ENCODE measurements at regions not wholly inside any gene's neighbourhood (a gene's known extent, or its start where the extent isn't known, plus 50 kb on each side); places are given as distances from the start of the nearest gene placed in this dataset.

- H3F3A ChIP-seq (ENCODE audit: insufficient read depth, low read length): no peaks in the 10 kb centered on the region
- H3K79me2 ChIP-seq (ENCODE audit: insufficient read depth, low read length): no peaks in the 10 kb centered on the region
- no peak overlapping the region for H3K4me2 ChIP-seq (ENCODE audit: low read length)
- H3K36me3 ChIP-seq (ENCODE audit: insufficient read depth, low read length): no peaks in the 10 kb centered on the region
- TF ChIP-seq EZH2 (IDR thresholded peaks at IDR 0.05; ENCODE audit: borderline replicate concordance, low read length) (no peak), CTCF (IDR thresholded peaks at IDR 0.05; ENCODE audit: low read length) (no peak)
- no peaks in the 10 kb centered on the region for H4K20me1 ChIP-seq (ENCODE audit: insufficient read depth, low read length)
- H3K9ac ChIP-seq (ENCODE audit: low read length): no peak overlapping the region
- H3K27me3 ChIP-seq (ENCODE audit: insufficient read depth, low read length): peaks cover 5% of the 10 kb centered on the region; the same call in 1 of the 2 replicates
- H2AFZ ChIP-seq (ENCODE audit: low read length): no peak overlapping the region
- no peaks in the 10 kb centered on the region for H3K9me2 ChIP-seq (ENCODE audit: low read depth, low read length)
- no peak overlapping the region for H3K27ac ChIP-seq (ENCODE audit: low read depth, low read length, poor library complexity, severe bottlenecking)
- H3K4me3 ChIP-seq (ENCODE audit: low read depth, low read length, poor library complexity, severe bottlenecking): no peak overlapping the region
- H3K9me3 ChIP-seq (ENCODE audit: low read length): no peaks in the 10 kb centered on the region
- H3K4me1 ChIP-seq (ENCODE audit: insufficient read depth, low read length, severe bottlenecking): no peaks in the 10 kb centered on the region
Observed at GRCh38 chr20:4573564-4574355, 112.5 kb upstream of the PRNP start.

- no peaks in the 10 kb centered on the region for H4K20me1 ChIP-seq (ENCODE audit: insufficient read depth, low read length)
- H3K4me2 ChIP-seq (ENCODE audit: low read length): no peak overlapping the region
- no peaks in the 10 kb centered on the region for H3K9me2 ChIP-seq (ENCODE audit: low read depth, low read length)
- no peaks in the 10 kb centered on the region for H3K4me1 ChIP-seq (ENCODE audit: insufficient read depth, low read length, severe bottlenecking)
- no peak for TF ChIP-seq EZH2 (IDR thresholded peaks at IDR 0.05; ENCODE audit: borderline replicate concordance, low read length)
- no peak for TF ChIP-seq CTCF (IDR thresholded peaks at IDR 0.05; ENCODE audit: low read length)
- no peaks in the 10 kb centered on the region for H3K79me2 ChIP-seq (ENCODE audit: insufficient read depth, low read length)
- H2AFZ ChIP-seq (ENCODE audit: low read length): no peak overlapping the region
- no peaks in the 10 kb centered on the region for H3K9me3 ChIP-seq (ENCODE audit: low read length)
- no peaks in the 10 kb centered on the region for H3F3A ChIP-seq (ENCODE audit: insufficient read depth, low read length)
- H3K27me3 ChIP-seq (ENCODE audit: insufficient read depth, low read length): no peaks in the 10 kb centered on the region; the same call in 1 of the 2 replicates
- H3K36me3 ChIP-seq (ENCODE audit: insufficient read depth, low read length): no peaks in the 10 kb centered on the region
- H3K27ac ChIP-seq (ENCODE audit: low read depth, low read length, poor library complexity, severe bottlenecking): no peak overlapping the region
- H3K4me3 ChIP-seq (ENCODE audit: low read depth, low read length, poor library complexity, severe bottlenecking): no peak overlapping the region
- H3K9ac ChIP-seq (ENCODE audit: low read length): no peak overlapping the region
Observed at GRCh38 chr20:4571759-4572531, 114.3 kb upstream of the PRNP start.

GRCh38 chr20:4569865-4570264 is 116.4 kb upstream of the PRNP start:
- no peak overlapping the region for H3K4me3 ChIP-seq (ENCODE audit: low read depth, low read length, poor library complexity, severe bottlenecking)

More at GRCh38 chr20:4569865-4570264, 116.4 kb upstream of the PRNP start:
- Histone ChIP-seq H3F3A (ENCODE audit: insufficient read depth, low read length) (no peaks in the 10 kb centered on the region), H3K4me1 (ENCODE audit: insufficient read depth, low read length, severe bottlenecking) (no peaks in the 10 kb centered on the region), H3K4me2 (ENCODE audit: low read length) (no peak overlapping the region), H3K27ac (ENCODE audit: low read depth, low read length, poor library complexity, severe bottlenecking) (no peak overlapping the region), H4K20me1 (ENCODE audit: insufficient read depth, low read length) (no peaks in the 10 kb centered on the region), H3K27me3 (ENCODE audit: insufficient read depth, low read length) (no peaks in the 10 kb centered on the region; the same call in 1 of the 2 replicates), H3K9ac (ENCODE audit: low read length) (no peak overlapping the region), H3K79me2 (ENCODE audit: insufficient read depth, low read length) (no peaks in the 10 kb centered on the region), H2AFZ (ENCODE audit: low read length) (no peak overlapping the region), H3K9me3 (ENCODE audit: low read length) (no peaks in the 10 kb centered on the region), H3K36me3 (ENCODE audit: insufficient read depth, low read length) (no peaks in the 10 kb centered on the region), H3K9me2 (ENCODE audit: low read depth, low read length) (no peaks in the 10 kb centered on the region)
- TF ChIP-seq CTCF (IDR thresholded peaks at IDR 0.05; ENCODE audit: low read length) (no peak), EZH2 (IDR thresholded peaks at IDR 0.05; ENCODE audit: borderline replicate concordance, low read length) (no peak)
